Prostate gland (tissue), 2 donors: ENCODE measurements at regions not wholly inside any gene's neighbourhood (a gene's known extent, or its start where the extent isn't known, plus 50 kb on each side); places are given as distances from the start of the nearest gene placed in this dataset.

ENCODE experiments used
- CTCF ChIP-seq, 4 experiments: fragments of 200-600 bp in 2 of 4; fragments of 450-650 bp in 2 of 4; sonication (generic) in 2 of 4; IDR thresholded peaks; 1 replicate in 3 of 4; 2 replicates in 1 of 4; pipeline ENCODE4 v1.5.1; 2016 to 2019; ENCODE audit warnings: antibody characterized with exemption in 4 of 4, mild to moderate bottlenecking in 2 of 4, moderate library complexity in 2 of 4
- POLR2A ChIP-seq: fragments of 450-650 bp; IDR thresholded peaks from one replicate; pipeline ENCODE4 v1.6.1; 2016; ENCODE audit warnings: antibody characterized with exemption, mild to moderate bottlenecking

GRCh38 chr22:22798716-22799115 lies 88.9 kb upstream of the IGLL5 start:
- TF ChIP-seq POLR2A (no peak), CTCF (IDR thresholded peaks at IDR 0.05) (no peak)
